Posterior vena cava (tissue), 2 donors: ENCODE measurements at regions not wholly inside any gene's neighbourhood (a gene's known extent, or its start where the extent isn't known, plus 50 kb on each side); places are given as distances from the start of the nearest gene placed in this dataset.
"Not testable (repeated sequence)": the region's sequence is repeated elsewhere in the genome, so short reads cannot be mapped to it uniquely, and the experiment has no call there.

Experiments
- DNase-seq: peaks from one replicate; pipeline ENCODE4 v3.0.0-alpha.2; 2020; ENCODE audit warnings: low spot score
- intact Hi-C, 2 donors: fragments of 100-400 bp; cut with DNase I; formaldehyde crosslinking; loops; one replicate each; pipeline versions ENCODE4 v1.14.1 to v1.14.2; 2022 to 2023
- donor health status: DM: yes; HTN: yes; CAD: no.
- donor health status: DM: yes; HTN: yes; CAD: no.

DNA sequence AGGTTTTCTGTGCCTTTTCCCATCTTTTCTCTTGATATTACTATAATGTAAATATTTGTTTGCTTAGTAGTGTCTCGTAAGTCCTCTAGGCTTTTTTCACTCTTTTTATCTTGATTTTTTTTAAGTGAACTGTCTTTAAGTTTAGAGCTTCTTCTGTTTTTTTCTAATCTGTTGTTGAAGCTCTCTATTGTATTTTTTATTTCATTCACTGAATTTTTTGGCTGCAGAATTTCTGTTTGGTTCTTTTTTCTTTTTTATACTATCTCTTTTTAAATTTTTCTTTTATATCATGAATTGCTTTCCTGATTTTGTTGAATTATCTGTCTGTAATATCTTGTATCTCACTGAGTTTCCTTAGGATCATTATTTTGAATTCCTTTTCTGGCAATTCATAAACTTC is 331.8 kb upstream of the RBMS1 start:
- intact Hi-C loops: no loop called here
- no peak for DNase-seq

- intact Hi-C loops: no loop called here
- DNase-seq: no peak
Measured at GRCh38 chr2:160826496-160826895, 332.9 kb upstream of the RBMS1 start.

DNA sequence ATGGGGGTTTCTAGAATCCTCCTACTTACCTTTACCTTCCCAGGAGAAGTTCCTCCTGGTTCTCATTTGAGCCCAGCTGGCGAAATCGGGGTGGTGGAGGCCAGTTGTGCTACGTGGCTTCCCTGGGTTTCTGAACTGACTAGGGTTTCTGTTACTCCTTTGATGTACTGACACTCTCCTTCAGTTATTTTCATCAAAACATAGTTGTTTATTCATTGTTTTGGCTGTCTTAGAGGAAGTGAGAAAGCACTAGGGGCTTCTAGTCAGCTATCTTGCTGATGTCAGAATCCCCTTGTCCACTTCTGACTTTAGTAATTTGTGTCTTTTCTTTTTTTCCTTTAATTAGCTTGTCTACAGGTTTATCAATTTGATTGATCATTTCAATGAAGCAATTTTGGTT is 332.2 kb upstream of the TANK start:
- DNase-seq: no peak
- intact Hi-C loops: no loop called here

DNA sequence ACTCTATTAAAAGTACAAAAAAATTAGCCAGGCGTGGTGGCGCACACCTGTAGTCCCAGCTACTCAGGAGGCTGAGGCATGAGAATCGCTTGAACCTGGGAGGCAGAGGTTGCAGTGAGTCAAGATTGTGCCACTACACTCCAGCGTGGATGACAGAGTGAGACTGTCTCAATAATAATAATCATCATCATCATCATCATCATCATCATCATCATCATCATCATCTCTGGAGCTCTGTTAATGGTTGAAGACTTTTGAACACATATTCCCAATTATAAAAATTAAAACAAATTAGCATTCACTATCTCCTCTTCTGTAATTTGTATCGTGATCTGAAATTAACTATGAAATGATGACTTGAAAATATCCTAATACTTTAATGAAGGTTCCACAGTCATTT is 327.8 kb upstream of the TANK start:
- DNase-seq, intact Hi-C loops: not testable (repeated sequence)

DNA sequence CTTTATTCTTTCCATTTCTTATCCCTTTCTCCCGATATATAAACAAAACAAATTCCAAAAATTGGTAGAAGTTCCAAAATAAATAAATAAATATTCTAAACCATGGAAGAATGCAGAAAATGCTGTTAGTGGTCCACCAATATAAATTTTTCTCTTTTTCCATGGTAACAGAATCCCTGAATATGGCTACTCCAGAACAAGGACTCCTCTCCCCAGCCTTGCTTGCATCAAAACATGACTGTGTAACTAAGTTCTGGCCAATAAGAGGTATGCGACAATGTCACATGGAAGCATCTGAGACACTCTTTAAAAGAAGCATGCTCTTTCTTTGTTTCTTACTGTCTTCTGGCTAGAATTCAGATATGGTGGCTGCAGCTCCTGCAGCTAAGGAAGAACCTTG is 325.1 kb upstream of the TANK start:
- intact Hi-C loops: no loop called here
- DNase-seq: no peak

DNA sequence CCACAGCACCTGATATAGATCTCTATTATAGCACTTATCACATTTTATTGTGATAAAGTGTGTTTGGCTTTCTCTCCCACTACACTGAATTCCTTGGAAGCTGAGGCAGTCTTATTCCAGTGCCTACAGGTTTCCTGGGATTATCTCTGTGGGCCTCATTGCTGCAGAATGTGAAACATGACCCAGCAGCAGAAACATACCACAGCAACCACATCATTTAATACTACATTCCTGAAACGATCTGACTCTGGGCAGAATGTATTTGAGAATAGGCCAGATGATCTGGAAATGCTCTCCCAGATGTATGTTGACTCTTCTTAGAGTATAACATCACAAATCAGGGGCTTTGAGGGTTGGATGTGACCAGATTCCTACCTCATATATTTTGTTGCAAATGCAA is 323.5 kb upstream of the TANK start:
- intact Hi-C loops: no loop called here
- no peak for DNase-seq

DNA sequence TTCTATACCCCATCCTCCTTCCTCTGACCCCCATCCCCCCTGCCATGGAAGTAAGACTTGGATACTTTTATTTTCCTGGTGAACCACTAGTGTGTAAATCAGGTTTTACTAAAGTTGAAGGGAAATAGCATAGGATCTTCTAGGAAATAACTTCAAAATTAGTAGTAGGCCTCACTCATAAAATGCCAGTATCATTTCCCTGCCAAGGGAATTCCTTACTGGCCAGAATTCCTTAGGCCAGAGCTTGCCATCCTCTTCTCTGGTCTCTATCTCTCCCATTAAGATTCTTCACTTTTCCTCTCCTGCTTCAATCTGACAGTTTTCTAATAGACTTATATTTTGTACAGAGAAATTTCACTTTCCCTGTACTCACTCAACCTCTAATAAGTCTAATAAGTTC is 322.8 kb upstream of the TANK start:
- intact Hi-C loops: no loop called here
- DNase-seq: no peak

GRCh38 chr2:160838147-160838546 is 322.1 kb upstream of the TANK start:
- intact Hi-C loops: no loop called here
- no peak for DNase-seq

GRCh38 chr2:160838691-160839090 is 321.5 kb upstream of the TANK start:
- no peak for DNase-seq
- intact Hi-C loops: no loop called here

DNA sequence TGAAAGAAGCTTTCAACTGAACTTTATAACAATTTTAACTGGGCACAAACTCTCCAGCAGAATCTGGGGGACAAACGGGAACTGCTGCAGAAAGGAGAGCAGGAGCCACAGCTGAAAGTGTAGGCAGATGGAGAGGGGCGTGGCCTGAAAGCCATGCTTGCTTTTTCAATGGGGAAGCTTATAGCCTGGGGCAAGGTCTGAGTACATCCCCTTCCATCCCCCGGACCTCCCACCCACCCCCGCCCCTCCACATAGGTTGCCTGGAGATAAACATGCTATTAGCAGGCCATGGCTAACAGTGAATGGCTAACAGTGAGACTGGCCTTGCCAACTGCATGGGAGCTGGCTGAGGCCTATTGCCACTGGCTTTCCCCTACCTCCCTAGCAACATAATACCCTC is 317.9 kb upstream of the TANK start:
- DNase-seq: no peak
- intact Hi-C loops: no loop called here

DNA sequence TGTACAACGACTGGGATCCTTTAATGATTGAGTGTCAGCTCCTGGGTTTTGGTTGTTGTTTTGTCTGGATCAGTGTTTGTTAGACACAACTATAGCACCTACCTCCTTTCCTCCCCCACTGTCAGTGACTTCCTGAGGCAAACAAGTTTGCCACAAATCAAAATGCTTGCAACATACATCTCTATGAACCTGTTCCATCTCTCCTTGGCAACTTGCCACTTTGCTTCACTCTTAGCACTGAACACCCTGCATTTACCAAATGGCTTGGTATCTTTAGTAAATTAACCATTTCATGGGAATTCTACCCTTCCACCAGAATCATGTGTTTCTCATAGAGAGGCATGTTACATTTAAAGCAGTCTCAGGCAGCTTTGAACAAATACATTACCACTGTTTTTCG is 301.1 kb upstream of the TANK start:
- intact Hi-C loops: no loop called here
- no peak for DNase-seq

DNA sequence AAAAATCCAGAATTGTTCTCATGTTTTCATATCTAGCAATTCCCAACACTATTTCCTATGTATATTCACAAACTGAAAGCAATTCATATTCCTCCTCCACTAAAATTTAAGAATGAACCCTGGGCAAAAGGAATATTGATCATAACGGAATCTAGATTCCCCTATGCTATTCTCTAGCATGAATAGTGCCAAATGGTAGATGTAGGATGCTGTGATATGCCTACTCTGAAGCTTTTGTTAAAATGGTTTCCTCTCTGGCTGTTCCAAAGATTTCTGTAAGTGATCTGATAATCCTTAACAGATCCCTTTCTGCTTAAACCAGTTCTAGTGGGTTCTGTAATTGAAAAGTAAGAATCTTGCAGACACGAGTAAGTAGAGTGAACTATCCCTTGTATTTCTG is 298.0 kb upstream of the TANK start:
- intact Hi-C loops: no loop called here
- DNase-seq: no peak

DNA sequence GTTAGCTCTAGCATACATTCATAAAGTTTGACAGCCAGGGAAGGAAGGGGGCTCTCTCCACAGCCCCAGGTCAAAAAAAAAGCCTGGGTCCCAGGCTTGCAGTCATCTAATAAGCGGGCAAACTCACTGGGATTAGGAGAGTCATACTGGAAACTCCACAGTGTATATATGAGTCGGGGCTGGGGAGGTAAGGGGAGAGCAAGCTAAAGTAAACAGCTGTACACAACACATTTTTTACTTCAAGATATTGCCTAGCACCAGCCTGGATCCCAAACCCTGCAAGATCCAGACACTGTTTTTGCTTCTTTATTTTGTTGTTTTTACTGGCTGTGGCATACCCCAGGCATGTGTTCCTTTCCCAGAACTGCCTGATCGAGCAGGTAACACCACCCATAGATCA is 291.3 kb upstream of the TANK start:
- no peak for DNase-seq
- intact Hi-C loops: no loop called here

- intact Hi-C loops: no loop called here
- DNase-seq: no peak
Measured at GRCh38 chr2:160869411-160869810, 290.8 kb upstream of the TANK start.

DNA sequence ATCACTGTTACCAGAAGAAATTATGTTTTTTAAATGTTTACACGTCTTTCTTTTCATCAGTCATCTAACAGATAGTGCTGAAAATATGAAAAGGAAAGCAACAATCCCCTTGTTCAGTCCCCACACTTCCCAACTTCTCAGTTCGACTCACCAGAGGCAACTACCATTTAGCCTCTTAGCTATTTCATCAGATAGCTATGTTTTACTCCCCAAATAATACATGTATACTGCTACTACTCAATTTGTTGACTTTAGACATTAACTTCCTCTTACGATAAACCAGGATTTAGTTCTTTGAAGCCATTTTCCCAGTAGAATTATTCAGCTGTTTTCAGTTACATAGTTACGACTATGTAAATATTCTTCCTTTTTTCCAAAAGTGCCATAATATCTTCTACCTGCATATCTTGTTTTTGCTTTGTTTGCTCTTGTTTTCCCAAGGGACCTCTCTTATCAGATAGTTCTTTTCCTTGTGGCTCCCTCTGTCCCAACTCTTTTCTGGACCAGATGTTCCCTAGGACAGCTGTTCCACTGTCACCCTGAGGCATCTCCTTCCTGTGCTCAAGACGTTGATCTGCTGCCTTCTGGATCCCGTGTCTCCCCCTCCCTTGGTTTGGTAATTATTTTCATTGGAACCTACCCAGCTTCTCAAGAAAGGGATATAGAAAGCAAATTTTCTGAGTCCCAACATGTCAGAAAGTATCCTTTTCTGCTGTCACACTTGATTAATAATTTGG is 289.3 kb upstream of the TANK start:
- intact Hi-C loops: no loop called here
- DNase-seq: no peak

DNA sequence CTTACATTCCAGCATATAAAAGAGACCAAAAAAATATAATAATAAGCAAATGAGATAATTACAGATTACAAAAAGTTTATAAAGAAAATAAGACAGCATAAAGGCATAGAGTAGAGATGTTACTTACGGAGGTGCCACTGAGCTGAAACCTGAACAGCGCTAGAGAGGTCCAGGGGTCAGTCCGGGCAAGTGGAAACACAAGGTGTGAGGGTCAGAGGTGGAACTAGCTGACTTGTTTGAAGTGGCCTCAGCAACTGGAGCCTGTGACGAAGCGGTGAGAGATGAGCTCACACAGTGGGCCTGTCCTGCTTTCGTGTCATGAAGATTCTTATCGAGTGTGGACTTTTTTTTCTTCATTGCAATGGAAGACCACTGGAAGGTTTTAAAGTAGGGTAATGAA is 288.3 kb upstream of the TANK start:
- intact Hi-C loops: no loop called here
- DNase-seq: no peak

- intact Hi-C loops: no loop called here
Measured at GRCh38 chr2:160876029-160876428, 284.2 kb upstream of the TANK start.

DNA sequence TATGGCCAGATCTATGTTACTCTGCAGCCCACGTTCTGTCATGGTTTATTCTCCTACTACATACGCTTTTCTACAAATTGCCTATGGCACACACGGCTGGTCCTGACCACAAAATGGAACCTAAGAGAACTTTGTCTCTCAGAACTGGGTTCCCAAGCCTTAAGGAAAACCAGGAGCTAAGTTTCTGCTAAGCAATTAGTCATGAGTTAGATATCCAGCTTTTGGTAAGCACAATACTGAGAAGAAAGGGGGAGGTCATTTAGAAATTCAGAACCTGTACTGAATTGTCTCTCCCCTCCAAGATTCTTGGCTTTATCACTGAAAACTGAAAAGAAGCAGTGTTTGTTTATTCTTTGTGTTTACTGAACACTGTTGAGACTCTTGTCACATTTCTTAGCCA is 283.5 kb upstream of the TANK start:
- intact Hi-C loops: no loop called here
- DNase-seq: no peak

More at GRCh38 chr2:160876029-160876428, 284.2 kb upstream of the TANK start:
- no peak for DNase-seq

GRCh38 chr2:160878618-160879017 is 281.6 kb upstream of the TANK start:
- intact Hi-C loops: no loop called here
- DNase-seq: no peak

DNA sequence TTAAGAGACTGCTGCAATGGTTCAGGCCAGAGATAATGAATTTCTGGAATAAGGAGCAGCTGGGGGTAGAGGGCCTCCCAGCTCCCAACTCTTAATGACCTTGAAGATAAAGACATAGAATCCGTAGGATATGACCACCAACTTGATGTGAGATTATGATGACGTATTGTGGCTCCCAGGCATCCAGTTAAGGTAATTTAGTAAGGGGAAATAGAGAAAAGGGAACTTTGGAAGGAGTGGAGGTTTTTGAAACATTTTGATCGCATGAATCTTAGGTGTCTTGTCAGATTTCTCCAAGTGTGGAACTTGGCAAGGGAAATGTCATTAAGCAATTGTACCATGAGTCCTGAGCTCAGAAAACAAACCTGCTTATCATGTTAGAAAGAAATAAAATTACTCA is 277.3 kb upstream of the TANK start:
- intact Hi-C loops: no loop called here

GRCh38 chr2:160884056-160884455 is 276.2 kb upstream of the TANK start:
- DNase-seq: no peak
- intact Hi-C loops: no loop called here

More for the DNA sequence above, 277.3 kb upstream of the TANK start:
- DNase-seq: no peak
